HG02852 (cell line): ENCODE measurements at regions not wholly inside any gene's neighbourhood (a gene's known extent, or its start where the extent isn't known, plus 50 kb on each side); places are given as distances from the start of the nearest gene placed in this dataset.
"Not testable (repeated sequence)": the region's sequence is repeated elsewhere in the genome, so short reads cannot be mapped to it uniquely, and the experiment has no call there.

Experiments
- ATAC-seq: cut with Tn5 transposase; IDR thresholded peaks from one replicate; pipeline ENCODE4 v1.9.1; 2021; ENCODE audit warnings: mild to moderate bottlenecking, moderate library complexity; ENCODE audit not compliant: unreplicated experiment

DNA sequence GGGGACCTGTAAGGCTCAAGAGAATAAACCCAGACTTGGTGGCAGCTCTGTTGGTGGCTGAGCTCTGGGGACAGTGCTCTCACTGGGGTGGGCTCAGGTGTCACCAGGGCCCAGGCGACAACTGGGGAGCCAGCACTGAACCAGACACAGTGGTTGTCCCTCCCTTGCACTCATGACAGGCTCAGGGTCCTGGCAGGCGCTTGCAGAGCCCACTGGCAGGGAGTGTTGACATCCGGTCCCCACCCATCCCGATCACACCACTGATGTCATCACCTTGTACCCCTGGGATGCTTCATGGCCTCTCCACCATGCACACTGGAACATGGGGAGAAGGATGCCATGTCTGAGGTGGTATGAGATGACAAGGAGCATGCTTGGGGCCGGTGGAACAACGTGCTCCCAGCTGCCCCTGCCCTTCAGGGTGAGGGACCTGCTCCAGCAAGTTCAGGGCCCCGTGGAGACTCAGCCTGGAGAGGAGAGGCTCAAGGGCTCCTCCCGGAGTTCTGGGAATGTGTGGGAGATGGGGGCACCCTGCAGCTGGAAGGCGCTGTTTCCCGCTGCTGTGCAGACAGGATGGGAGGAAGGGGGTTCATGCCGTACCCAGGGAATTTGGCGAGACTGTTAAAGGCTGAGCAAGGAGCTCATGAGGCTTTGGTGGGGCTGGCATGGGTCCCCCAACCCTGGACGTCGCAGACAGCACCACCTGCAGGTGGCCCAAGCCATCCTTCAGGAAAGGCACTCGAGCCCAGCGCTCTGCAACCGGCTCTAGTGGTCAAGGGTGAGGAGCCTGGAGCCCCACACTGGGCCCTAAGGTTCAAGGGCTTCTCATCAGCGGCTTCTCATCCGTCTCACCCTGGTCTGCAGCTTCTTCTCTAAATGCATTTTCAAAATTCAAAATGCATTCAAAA is 141.1 kb upstream of the ZNF469 start:
- ATAC-seq, result not testable (repeated sequence)

DNA sequence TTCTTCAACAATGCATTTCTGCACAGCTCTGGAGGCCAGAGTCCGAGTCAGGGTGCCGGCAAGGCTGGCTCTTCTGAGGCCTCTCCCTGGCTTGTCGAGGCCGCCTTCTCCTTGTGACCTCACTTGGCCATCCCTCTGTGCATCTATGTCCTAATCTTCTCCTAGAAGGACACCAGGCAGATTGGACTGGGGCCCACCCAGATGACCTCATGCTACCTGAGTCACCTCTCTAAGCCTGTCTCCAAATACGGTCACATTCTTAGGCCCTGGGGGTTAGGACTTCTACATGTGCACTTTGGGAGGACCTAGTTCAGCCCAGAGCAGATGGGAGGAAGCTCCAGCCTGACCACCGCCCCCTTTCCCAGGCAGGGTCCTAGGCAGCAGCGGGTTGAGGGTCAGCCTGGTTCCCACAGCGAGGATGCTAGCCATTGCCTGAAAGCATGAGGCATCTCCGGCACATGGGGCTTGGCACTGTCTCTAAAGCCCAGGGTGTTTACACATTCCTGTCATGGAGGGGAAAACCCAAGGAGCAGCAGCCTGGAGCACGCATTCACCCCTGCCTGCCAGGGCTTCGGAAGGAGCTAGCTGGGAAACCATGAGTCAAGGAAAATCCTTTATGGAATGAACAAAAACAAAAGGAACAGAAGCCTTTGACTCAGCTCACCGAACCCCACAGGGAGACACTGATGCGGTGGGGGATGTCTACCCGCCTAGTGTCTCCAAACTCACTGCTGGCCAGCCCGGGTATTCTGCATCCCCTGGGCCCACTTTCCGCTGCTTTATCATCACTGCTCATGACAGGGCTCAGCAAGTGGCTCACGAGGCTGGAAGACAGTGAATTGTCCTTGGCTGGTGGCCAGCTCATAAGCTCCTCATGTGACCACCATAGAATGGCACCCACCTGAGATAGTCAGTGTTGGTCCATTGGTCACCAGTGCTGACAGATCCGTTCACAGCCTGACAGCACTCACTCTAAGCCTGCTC is 140.2 kb upstream of the ZNF469 start:
- ATAC-seq, result not testable (repeated sequence)

DNA sequence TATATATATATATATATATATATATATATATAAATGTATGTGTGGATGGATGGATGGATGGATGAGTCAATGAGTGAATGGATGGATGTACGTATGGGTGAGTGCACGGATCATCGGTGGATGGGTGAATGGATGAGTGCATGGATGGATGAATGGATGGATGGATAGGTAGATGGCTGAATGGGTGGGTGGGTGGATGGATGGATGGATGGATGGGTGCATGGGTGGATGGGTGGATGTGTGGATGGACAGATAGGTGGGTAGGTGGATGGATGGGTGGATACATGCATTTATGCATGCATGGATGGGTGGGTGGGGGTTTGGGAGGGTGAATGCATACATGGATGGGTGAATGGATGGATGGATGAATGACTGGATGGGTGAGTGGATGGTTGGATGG is 138.8 kb upstream of the ZNF469 start:
- ATAC-seq, result not testable (repeated sequence)

DNA sequence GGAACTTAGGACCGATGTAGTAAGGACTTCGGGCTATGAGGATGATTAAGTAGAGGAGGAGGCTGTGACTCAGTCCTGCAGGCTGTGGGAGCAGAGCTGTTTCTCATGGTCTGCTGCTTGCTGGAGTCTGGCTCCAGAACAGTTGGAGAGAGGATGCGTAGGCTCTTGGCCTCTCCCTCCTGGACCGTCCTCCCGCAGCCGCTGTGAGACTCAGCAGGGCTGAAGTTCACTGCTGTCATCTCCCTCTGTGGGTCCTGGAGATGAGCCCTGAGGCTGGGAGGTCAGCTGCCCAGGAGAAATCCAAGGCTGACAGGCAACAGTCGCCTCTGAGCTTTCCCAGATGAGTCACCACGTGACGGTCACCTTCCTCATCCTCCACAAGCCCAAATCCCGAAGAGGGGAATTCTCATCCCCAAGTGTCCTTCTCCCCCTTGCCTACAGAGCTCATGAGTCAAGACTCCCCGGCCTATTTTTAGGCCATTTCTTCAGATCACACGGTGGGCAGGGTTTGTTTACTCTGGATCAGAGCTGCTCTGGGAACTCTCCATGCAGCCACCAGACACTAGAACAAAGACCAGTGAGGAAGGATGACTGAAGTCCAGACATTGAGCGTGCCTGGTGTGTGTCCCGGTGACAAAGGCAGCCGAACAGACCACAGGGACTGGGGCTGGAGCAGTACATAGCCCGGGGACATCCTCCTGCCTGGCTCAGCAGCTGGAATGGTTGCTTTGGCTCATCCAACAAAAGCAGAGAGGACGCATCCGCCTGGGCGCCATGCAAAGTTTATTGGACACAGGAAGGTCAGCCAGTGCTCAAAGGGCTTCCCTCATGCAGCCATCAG is 137.3 kb upstream of the ZNF469 start:
- not testable (repeated sequence) for ATAC-seq

DNA sequence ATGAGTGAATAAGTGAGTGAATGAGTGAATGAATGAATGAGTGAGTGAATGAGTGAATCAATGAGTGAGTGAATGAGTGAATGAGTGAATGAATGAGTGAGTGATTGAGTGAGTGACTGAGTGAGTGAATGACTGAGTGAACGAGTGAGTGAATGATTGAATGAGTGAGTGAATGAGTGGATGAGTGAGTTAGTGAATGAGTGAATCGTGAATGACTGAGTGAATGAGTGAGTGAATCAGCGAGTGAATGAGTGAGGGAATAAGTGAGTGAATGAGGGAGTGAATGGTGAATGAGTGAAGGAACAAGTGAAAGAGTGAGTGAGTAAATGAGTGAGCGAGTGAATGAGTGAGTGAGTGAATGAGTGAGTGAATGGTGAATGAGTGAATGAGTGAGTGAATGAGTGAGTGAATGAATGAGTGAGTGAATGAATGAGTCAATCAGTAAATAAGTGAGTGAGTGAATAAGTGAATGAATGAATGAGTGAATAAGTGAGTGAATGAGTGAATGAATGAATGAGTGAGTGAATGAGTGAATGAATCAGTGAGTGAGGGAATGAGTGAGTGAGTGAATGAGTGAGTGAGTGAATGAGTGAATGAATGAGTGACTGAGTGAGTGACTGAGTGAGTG is 135.7 kb upstream of the ZNF469 start:
- ATAC-seq, result not testable (repeated sequence)

DNA sequence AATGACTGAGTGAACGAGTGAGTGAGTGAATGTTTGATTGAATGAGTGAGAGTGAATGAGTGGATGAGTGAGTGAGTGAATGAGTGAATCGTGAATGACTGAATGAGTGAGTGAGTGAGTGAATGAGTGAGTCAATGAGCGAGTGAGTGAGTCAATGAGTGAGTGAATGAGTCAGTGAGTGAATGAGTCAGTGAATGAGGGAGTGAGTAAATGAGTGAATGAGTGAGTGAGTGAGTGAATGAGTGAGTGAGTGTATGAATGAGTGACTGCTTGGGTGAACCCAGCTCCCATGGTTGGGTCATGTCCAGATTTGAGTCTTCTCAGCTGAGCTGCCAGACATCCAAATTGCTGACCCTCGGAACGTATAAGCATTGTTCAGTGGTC is 135.2 kb upstream of the ZNF469 start:
- ATAC-seq, result not testable (repeated sequence)

DNA sequence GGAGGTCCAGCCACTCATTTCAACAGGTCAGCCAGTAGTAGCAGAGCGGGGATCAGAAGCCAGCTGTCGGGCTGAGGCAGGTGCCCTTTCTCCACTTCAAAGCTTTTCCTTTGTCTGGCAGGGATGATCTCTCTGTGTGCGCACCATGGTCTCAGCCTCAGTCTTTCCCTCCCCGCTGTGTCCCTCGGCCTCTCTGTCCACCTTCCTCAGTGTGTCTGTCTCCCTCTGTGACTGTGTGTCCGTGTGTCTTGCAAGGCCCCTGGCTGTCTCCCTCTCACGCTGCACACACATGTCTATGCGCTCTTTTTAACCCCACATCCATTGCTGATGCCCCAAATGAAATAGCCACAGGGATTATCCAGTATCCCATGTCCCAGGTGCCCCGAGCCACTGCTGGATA is 134.0 kb upstream of the ZNF469 start:
- ATAC-seq, result not testable (repeated sequence)

DNA sequence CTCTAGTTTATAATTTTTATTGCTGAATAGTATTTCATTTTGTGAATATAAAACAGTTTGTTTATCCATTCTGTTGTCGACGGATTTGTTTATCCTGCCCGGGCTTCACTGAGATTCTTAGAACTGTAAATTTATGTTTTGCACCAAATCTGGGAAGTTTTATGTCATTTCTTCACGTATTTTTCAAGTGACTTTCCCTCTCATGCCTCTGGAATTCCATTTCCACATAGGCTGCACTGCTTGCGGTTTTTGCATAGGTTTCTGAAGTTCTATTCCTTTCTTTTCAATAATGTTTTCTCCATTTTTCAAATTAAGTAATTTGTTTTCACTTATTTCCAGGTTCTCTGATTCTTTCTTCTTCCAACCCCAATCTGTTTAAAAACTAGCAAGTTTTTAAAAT is 132.4 kb upstream of the ZNF469 start:
- not testable (repeated sequence) for ATAC-seq

DNA sequence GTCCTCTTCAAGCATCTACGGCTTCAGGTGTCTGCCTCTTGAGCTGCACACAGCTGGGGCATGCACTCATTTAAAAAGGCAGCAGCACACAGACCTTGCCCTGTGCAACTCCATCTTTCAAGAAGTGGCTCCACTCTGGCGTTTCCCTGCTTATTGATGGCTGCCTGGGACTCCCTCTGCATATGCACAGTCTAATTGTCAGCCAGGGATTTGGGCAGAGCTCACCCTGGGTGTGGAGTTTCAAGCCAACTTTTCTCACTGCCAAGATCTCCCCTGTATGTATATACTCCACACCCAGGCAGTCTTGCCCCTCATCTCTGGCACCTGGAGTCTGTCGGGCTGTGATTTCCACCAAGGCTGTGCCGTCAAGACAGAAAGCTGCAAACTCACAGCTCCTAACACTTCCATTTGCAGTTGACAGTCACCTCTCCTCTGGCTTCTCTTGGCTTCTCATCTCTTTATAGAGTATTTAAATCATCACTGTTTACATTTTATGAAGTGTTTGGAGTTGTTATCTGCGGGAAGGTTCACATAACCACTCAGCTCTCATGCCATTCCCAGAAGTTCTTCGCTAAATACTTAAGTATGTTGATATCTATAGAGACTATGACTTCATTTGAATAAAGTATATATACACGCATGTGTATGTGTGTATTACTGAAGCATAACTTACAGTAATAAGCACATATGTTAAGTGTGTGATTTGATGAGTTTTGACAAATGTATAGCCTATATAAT is 130.5 kb upstream of the ZNF469 start:
- not testable (repeated sequence) for ATAC-seq

DNA sequence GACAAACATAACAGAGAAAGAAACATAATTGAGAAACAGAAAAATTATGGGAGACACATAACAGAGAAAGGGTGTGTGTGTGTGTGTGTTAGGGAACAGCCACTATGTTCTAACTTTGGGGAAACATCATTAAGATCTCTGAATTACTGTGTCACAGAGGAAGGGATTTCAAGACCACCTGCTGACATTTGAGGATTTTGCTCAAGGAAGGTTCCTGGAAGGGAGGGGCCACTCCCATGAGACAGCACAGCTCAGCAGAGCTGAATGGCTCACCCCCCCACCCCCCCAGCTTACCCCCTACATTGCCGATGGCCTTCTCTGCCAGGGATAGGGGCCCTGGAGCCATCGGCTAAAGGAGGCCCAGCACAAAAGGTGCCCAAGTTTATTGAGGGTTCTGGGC is 124.6 kb upstream of the ZNF469 start:
- ATAC-seq, result not testable (repeated sequence)

DNA sequence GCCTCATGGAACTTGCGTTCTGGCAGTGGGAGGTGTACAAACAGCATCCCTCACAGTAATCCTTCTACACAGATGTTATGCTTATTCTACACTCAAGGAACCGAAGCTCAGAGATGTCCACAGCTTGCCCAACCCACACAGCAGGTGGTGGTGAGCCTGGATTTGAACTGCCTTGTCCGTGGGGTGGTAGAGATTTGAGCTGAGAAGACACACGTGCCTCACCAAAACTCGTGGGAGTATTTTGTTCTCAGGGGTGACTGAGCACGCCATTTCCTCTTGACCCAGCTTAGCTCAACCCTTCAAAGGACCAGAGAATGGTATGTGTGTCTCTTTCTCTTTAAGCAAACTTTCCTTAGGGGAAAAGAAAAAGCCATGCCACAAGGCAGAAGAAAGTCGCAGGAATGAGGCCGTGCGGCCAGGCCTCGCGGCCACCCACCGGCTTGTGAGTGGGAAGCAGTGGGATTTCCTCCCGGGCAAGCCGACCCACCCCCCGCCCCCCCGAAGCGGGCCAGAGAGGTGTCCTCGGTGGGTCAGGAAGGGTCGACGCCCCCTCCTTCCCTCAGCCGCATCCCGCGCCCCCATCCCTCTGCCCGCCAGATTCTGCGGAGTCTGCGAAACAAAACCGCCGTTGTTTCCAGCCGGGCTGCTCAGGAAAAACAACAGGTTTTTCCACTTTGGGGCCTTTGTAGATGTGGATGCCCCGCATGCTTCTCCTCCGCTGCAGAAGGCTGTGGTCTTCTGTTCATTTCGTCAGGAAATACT is 123.8 kb upstream of the ZNF469 start:
- ATAC-seq, result not testable (repeated sequence)

DNA sequence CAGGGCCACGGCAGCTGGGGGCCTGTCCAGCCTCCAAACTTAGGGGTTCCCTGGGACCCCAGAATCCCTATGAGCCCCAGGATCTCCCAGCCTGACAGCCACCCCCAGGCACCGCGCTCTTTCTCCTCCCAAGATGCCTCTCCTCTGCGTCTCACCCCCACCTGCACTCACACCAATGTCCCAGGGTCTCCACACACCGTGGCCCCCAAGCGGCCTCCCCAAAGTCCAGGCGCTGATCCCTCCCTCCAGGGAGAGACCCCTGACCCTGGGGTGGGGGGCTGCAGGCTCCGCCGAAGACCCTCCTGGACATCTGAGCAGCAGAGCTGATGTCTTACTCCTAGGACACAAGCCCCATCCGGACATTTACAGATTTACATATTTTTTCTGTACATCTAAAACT is 123.2 kb upstream of the ZNF469 start:
- not testable (repeated sequence) for ATAC-seq

DNA sequence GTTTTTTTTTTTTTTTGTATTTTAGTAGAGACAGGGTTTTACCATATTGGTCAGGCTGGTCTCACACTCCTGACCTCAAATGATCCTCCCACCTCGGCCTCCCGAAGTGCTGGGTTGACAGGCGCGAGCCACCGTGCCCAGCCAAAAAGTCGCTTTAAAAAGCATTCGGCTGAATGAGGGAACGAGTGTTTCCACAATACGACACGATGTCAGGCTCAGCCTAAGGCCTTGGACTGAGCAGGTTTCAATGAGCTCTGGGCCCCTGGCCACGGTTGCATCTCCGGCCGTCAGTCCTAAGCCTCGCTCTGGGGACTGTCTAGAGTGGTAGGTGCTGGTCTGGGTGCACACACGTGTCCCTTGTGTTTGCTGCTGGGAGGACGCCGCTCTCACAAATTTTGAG is 122.6 kb upstream of the ZNF469 start:
- ATAC-seq, result not testable (repeated sequence)

DNA sequence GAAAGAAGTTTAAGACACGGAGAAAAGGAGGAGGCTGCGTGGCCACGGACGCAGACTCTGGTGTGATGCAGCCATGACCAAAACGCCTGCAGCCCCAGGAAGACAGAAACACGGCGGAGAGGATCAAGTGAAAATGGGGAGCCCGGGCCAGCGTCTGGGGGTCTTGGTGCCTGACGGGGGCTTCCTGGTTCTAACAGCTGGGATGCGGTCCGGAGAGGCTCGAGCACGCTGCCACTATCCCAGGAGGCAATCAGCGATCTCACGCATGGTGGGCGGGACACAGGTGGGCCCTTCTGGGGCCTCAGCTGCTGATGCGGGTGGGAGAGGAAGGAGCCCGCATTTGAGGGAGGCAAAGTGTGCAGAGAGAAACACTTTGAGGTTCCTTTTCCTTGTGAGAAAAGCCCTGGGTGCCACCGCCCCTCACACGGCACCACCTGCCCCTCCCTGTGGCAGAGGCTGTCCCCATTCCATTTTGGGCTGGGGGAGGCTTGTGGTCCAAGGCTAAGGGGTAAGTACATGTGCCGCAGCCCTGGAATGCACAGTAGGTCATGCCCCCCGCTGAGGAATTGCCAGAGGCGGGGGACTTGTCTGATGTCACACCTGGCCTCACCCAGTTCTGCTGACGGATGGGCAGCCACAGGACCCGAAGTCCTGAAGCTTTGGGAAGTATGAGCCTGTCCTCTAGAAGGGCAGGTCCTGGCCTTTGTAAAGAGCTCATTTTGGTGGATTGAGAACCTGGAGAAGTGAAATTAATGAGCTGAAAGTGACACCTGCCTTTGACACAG is 121.7 kb upstream of the ZNF469 start:
- ATAC-seq, result not testable (repeated sequence)

DNA sequence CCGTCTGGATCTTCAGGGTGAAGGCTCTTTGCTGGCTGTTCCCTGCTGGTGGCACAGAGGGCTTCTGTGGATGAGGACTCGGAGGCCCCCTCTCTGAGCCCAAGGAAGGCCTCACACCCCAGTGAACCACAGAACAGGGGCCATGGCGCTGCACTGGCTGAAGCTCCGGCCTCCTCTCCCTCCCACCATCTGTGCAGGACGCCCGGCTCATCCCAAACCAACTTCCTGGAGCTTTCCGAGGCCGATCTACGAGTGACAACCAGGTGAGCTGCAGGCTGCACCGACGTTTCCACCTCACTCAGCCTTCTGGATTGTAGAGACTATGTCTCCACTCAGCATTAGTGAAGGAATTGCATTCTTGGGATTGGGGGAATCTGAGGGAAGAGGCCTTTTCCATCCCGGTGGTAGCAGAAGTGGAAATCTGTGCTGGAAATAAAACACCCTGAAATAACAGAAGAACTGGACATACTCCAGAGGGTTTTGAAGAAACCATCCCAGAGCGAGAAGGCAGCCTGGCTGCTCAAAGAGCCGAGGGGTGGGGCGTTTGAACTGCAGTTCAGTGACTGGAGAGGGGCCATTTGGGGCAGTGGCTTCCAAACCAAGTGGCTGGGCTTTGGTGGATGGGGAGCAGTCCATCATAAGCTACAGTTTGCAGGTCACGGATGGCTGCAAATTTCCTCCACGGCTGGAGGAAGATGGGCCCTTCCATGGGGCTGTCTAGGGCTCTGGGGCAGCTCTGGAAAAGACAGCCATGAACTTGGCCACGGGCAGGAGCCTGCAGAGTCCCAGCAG is 120.7 kb upstream of the ZNF469 start:
- not testable (repeated sequence) for ATAC-seq

DNA sequence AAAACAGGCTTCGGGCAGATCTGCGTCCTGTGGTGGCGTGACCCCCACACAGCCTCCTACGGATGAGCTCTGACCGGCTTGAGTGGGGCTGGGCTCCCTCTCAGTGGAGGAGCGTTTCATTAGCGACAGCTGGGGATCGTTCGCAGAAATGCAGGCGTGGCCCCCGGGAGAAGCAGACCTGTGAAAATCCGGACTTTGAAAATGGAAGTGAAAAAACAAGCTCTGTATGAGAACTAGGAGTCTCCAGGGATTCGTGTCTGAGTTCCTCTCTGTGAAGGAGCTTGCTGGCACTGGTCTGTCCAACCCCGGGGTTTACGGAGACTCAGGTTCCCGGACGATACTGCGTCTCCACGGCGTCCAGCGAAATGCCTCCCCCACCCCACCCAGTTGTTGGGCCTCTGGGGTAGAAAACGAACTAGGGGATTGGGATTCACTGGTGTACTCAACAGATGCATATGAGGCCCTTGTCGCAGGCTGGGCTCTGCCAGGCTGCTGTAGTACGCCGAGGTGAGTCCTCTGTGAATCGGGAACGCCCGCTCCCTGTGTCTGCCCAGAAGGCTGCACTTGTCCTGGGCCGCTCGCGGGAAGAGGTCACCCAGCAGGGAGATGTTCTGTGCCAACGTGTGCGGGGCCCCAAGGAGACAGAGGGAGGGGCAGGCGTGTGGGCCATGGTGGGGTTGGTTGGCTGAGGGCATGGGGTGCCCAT is 119.7 kb upstream of the ZNF469 start:
- not testable (repeated sequence) for ATAC-seq
